Peyer's patch (tissue), 4 donors: ENCODE measurements at regions not wholly inside any gene's neighbourhood (a gene's known extent, or its start where the extent isn't known, plus 50 kb on each side); places are given as distances from the start of the nearest gene placed in this dataset.

Experiments
- DNase-seq, 3 donors: peaks; one replicate each; pipeline ENCODE4 v3.0.0-alpha.2; 2017 to 2019
- H3K27ac ChIP-seq, 4 donors: fragments of 200-600 bp; sonication (generic); one replicate each; pipeline ENCODE4 v1.5.1; 2016 to 2019
- H3K27me3 ChIP-seq, 2 donors: fragments of 200-600 bp; sonication (generic); one replicate each; pipeline ENCODE4 v1.5.1; 2019
- H3K36me3 ChIP-seq, 3 donors: fragments of 200-600 bp; sonication (generic); one replicate each; pipeline ENCODE4 v1.5.1; 2016 to 2019
- H3K4me1 ChIP-seq, 4 donors: fragments of 200-600 bp; sonication (generic); one replicate each; pipeline ENCODE4 v1.5.1; 2016 to 2019
- H3K4me3 ChIP-seq, 4 donors: fragments of 200-600 bp; sonication (generic); 1 replicate in 3 of 4; 2 replicates in 1 of 4; pipeline ENCODE4 v1.5.1; 2016 to 2019; ENCODE audit warnings: mild to moderate bottlenecking in 1 of 4
- H3K9me3 ChIP-seq, 4 donors: fragments of 200-600 bp; sonication (generic); one replicate each; pipeline ENCODE4 v1.5.1; 2016 to 2019; ENCODE audit warnings: mild to moderate bottlenecking in 1 of 4
- POLR2A ChIP-seq, 2 donors: fragments of 450-650 bp; IDR thresholded peaks; one replicate each; pipeline ENCODE4 v1.5.1; 2017; ENCODE audit warnings: antibody characterized with exemption in 2 of 2, mild to moderate bottlenecking in 2 of 2, moderate library complexity in 2 of 2
- TF ChIP-seq, protein P1 (sequence below), 6 experiments: fragments of 450-650 bp in 4 of 6; fragments of 200-600 bp in 2 of 6; sonication (generic) in 1 of 6; IDR thresholded peaks; one replicate each; pipeline ENCODE4 v1.5.1; 2017 to 2019; ENCODE audit warnings: antibody characterized with exemption in 6 of 6, mild to moderate bottlenecking in 3 of 6, moderate library complexity in 1 of 6

DNA sequence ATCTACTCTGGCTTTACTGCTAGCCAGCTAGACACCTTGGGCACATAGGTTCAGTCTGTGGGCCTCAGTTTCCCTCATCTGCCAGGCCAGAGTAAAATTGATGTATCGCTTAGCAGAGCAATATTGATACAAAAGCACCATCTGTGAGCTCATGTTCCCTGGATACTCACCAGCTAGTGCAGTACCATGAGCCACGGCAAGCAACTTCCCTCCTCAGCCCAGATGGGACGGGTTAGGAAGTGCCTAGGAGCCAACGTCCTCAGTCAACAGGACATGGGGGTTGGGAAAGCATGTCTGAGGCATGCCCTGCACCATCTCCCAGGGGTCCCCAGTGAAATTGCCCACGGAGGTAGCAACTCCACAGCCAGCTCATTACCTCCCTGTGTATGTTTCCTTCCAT is 258.3 kb downstream of the ANKRD60 start:
- H3K4me3 ChIP-seq: no peak overlapping the region
- H3K4me1 ChIP-seq: no peaks in the 10 kb centered on the region
- TF ChIP-seq, protein P1, sequence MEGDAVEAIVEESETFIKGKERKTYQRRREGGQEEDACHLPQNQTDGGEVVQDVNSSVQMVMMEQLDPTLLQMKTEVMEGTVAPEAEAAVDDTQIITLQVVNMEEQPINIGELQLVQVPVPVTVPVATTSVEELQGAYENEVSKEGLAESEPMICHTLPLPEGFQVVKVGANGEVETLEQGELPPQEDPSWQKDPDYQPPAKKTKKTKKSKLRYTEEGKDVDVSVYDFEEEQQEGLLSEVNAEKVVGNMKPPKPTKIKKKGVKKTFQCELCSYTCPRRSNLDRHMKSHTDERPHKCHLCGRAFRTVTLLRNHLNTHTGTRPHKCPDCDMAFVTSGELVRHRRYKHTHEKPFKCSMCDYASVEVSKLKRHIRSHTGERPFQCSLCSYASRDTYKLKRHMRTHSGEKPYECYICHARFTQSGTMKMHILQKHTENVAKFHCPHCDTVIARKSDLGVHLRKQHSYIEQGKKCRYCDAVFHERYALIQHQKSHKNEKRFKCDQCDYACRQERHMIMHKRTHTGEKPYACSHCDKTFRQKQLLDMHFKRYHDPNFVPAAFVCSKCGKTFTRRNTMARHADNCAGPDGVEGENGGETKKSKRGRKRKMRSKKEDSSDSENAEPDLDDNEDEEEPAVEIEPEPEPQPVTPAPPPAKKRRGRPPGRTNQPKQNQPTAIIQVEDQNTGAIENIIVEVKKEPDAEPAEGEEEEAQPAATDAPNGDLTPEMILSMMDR (IDR thresholded peaks at IDR 0.05): no peak
- TF ChIP-seq POLR2A (IDR thresholded peaks at IDR 0.05): no peak
- H3K36me3 ChIP-seq: no peaks in the 10 kb centered on the region
- no peaks in the 10 kb centered on the region for H3K9me3 ChIP-seq
- no peaks in the 10 kb centered on the region for H3K27me3 ChIP-seq
- H3K27ac ChIP-seq: no peak overlapping the region
- no peak for DNase-seq

GRCh38 chr20:57968120-57968519 is 258.3 kb upstream of the PMEPA1 start:
- no peaks in the 10 kb centered on the region for H3K4me1 ChIP-seq
- no peak for DNase-seq
- H3K4me3 ChIP-seq: no peak overlapping the region
- H3K36me3 ChIP-seq: no peaks in the 10 kb centered on the region
- H3K9me3 ChIP-seq: no peaks in the 10 kb centered on the region
- no peak overlapping the region for H3K27ac ChIP-seq
- no peaks in the 10 kb centered on the region for H3K27me3 ChIP-seq
- no peak for TF ChIP-seq POLR2A (IDR thresholded peaks at IDR 0.05)
- TF ChIP-seq, protein P1 (IDR thresholded peaks at IDR 0.05): no peak

- no peaks in the 10 kb centered on the region for H3K9me3 ChIP-seq
- H3K4me3 ChIP-seq: no peak overlapping the region
- no peaks in the 10 kb centered on the region for H3K27me3 ChIP-seq
- no peak overlapping the region for H3K27ac ChIP-seq
- H3K4me1 ChIP-seq: no peaks in the 10 kb centered on the region
- TF ChIP-seq, protein P1 (IDR thresholded peaks at IDR 0.05): no peak
- no peak for TF ChIP-seq POLR2A (IDR thresholded peaks at IDR 0.05)
- DNase-seq: no peak
- H3K36me3 ChIP-seq: no peaks in the 10 kb centered on the region
These were observed 257.5 kb upstream of the PMEPA1 start for GRCh38 chr20:57967364-57967763.

DNA sequence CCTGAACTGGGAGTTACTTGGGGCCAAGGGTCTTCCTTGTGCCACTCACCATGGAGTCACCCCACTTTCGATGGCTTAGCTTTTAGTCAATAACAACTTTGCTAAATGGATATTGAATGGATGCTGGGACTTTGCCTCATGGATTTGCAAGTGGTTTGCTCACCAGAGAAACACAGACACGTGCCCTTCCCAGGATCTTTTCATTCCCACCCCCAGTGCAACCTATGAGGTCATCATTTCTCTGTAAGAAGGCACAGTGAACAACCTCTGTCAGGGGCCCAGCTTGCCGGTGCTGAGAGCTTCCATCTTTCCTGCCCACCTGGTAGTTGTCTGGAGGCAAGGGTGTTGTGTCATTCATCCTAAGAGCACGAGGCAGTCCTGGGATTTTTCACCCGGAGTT is 256.8 kb upstream of the PMEPA1 start:
- no peaks in the 10 kb centered on the region for H3K9me3 ChIP-seq
- H3K27me3 ChIP-seq: no peaks in the 10 kb centered on the region
- no peak for DNase-seq
- no peaks in the 10 kb centered on the region for H3K4me1 ChIP-seq
- no peak overlapping the region for H3K27ac ChIP-seq
- H3K36me3 ChIP-seq: no peaks in the 10 kb centered on the region
- H3K4me3 ChIP-seq: no peak overlapping the region
- no peak for TF ChIP-seq POLR2A (IDR thresholded peaks at IDR 0.05)
- TF ChIP-seq, protein P1 (IDR thresholded peaks at IDR 0.05): no peak

DNA sequence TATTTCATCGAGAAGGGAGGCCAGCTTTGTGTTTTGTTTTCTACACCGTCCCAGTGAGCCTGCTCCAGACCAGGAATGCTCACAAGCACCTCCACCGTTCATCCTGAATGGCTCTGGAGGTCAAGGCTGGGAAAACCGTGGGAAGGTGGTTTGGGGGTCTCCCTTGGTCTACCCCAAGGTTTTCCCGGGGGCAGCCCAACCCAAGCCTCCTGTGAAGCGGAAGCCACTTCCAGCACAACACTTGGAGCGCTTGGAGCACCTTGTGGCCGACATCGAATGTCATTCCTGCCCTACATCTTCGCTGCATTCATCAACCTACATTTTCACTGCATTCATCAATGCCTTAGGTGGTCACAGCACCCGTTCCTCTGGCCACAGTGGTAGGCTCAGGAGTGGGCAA is 255.6 kb upstream of the PMEPA1 start:
- no peak for TF ChIP-seq POLR2A (IDR thresholded peaks at IDR 0.05)
- TF ChIP-seq, protein P1 (IDR thresholded peaks at IDR 0.05): no peak
- Histone ChIP-seq H3K4me3 (no peak overlapping the region), H3K27me3 (no peaks in the 10 kb centered on the region), H3K27ac (no peak overlapping the region), H3K4me1 (no peaks in the 10 kb centered on the region), H3K36me3 (no peaks in the 10 kb centered on the region), H3K9me3 (no peaks in the 10 kb centered on the region)
- DNase-seq: no peak
